H1 (cell line): ENCODE measurements at regions not wholly inside any gene's neighbourhood (a gene's known extent, or its start where the extent isn't known, plus 50 kb on each side); places are given as distances from the start of the nearest gene placed in this dataset.

Experiments used
- CTCF ChIA-PET: fragments of 300-600 bp; sonication (Branson Sonifier 250); formaldehyde crosslinking; loops from one replicate; lab custom pipeline; 2021; ENCODE audit not compliant: partially characterized antibody; lab: Charles Lee
- POLR2A ChIA-PET: fragments of 300-600 bp; sonication (Branson Sonifier 250); formaldehyde crosslinking; loops from one replicate; lab custom pipeline; 2021; ENCODE audit warnings: inconsistent platforms; ENCODE audit not compliant: partially characterized antibody; lab: Charles Lee
- DNase-seq, 2 experiments: peaks; one replicate each; pipeline versions ENCODE4 v3.0.0 to v3.0.0-alpha.2; 2010 to 2022; ENCODE audit warnings: low spot score in 2 of 2, low read depth in 1 of 2, mixed read lengths in 1 of 2
- FAIRE-seq: peaks from 2 replicates; lab custom pipeline; 2011; peaks lifted over from hg19 to GRCh38; lab: Jason Lieb, UNC
- H2AFZ ChIP-seq: 2 replicates; pipeline ENCODE4 v1.8.1; 2012; ENCODE audit warnings: low read length, inconsistent platforms
- H2AK5ac ChIP-seq: 2 replicates; pipeline ENCODE4 v1.6.1; 2013; ENCODE audit warnings: low read depth, low read length
- H2BK120ac ChIP-seq: replicated peaks from 2 replicates; pipeline ENCODE3; 2013; ENCODE audit warnings: low read depth, low read length, inconsistent platforms
- H2BK12ac ChIP-seq: 2 replicates; pipeline ENCODE4 v1.6.1; 2013; ENCODE audit warnings: low read depth, low read length
- H2BK15ac ChIP-seq: 2 replicates; pipeline ENCODE4 v1.6.1; 2013; ENCODE audit warnings: low read length
- H2BK20ac ChIP-seq: 2 replicates; pipeline ENCODE4 v1.6.1; 2013; ENCODE audit warnings: low read length
- H2BK5ac ChIP-seq: 2 replicates; pipeline ENCODE4 v1.6.1; 2013; ENCODE audit warnings: low read depth, low read length
- H3K14ac ChIP-seq: 2 replicates; pipeline ENCODE4 v1.6.1; 2013; ENCODE audit warnings: inconsistent platforms; ENCODE audit not compliant: insufficient read length
- H3K18ac ChIP-seq: 2 replicates; pipeline ENCODE4 v1.6.1; 2013; ENCODE audit warnings: low read length; ENCODE audit errors: extremely low read depth
- H3K23ac ChIP-seq: 2 replicates; pipeline ENCODE4 v1.6.1; 2013; ENCODE audit warnings: inconsistent platforms; ENCODE audit not compliant: insufficient read length
- H3K23me2 ChIP-seq: 2 replicates; pipeline ENCODE4 v1.6.1; 2013; ENCODE audit warnings: low read depth, low read length
- H3K27ac ChIP-seq: 2 replicates; pipeline ENCODE4 v1.6.1; 2011; ENCODE audit warnings: low read depth, low read length, inconsistent platforms
- H3K27me3 ChIP-seq, 4 experiments: replicated peaks in 1 of 4; 1 replicate in 1 of 4; 2 replicates in 3 of 4; pipeline versions ENCODE4 v1.6.1 to v1.8.1; 2011 to 2013; ENCODE audit warnings: low read length in 3 of 4, mild to moderate bottlenecking in 3 of 4, inconsistent platforms in 2 of 4, mixed read lengths in 2 of 4, moderate library complexity in 1 of 4; ENCODE audit not compliant: control insufficient read depth in 3 of 4, insufficient read depth in 3 of 4; ENCODE audit errors: extremely low read depth in 1 of 4
- H3K36me3 ChIP-seq, 4 experiments: 2 replicates each; pipeline versions ENCODE4 v1.6.1 to v1.8.1; 2011 to 2013; ENCODE audit warnings: mild to moderate bottlenecking in 4 of 4, low read length in 3 of 4, moderate library complexity in 2 of 4, control low read depth in 1 of 4, inconsistent platforms in 1 of 4; ENCODE audit not compliant: insufficient read depth in 4 of 4, control insufficient read depth in 2 of 4
- H3K4ac ChIP-seq: replicated peaks from 2 replicates; pipeline ENCODE3; 2013; ENCODE audit warnings: low read length, low read depth, mixed read lengths, inconsistent platforms; ENCODE audit not compliant: insufficient read length
- H3K4me1 ChIP-seq, 4 experiments: replicated peaks in 1 of 4; 1 replicate in 1 of 4; 2 replicates in 3 of 4; pipeline versions ENCODE4 v1.6.1 to v1.8.1; 2011 to 2013; ENCODE audit warnings: low read length in 3 of 4, inconsistent platforms in 2 of 4, mixed read lengths in 1 of 4; ENCODE audit not compliant: insufficient read depth in 4 of 4, control insufficient read depth in 3 of 4
- H3K4me2 ChIP-seq, 2 experiments: 2 replicates each; pipeline versions ENCODE4 v1.6.1 to v1.8.1; 2011 to 2013; ENCODE audit warnings: low read depth in 2 of 2, low read length in 2 of 2, control low read depth in 1 of 2, inconsistent platforms in 1 of 2, mild to moderate bottlenecking in 1 of 2; ENCODE audit not compliant: insufficient read depth in 1 of 2
- H3K4me3 ChIP-seq, 4 experiments: fragments of 200-600, 300-600 bp in 1 of 4; sonication (generic), shearing (Covaris generic), sonication (Bioruptor Twin) in 1 of 4; 2 replicates each; pipeline versions ENCODE4 v1.5.1 to v1.8.1; 2011 to 2016; ENCODE audit warnings: low read length in 4 of 4, low read depth in 3 of 4, control low read depth in 2 of 4, inconsistent platforms in 2 of 4, mild to moderate bottlenecking in 2 of 4, mixed read lengths in 1 of 4, moderate library complexity in 1 of 4; ENCODE audit not compliant: insufficient read depth in 2 of 4; ENCODE audit errors: extremely low read depth in 1 of 4
- H3K56ac ChIP-seq: replicated peaks from 2 replicates; pipeline ENCODE3; 2013; ENCODE audit warnings: low read depth, mild to moderate bottlenecking, mixed read lengths, low read length, inconsistent platforms; ENCODE audit not compliant: insufficient read length
- H3K79me1 ChIP-seq: 2 replicates; pipeline ENCODE4 v1.6.1; 2013; ENCODE audit warnings: low read depth, low read length, control low read depth
- H3K79me2 ChIP-seq, 2 experiments: 2 replicates each; pipeline versions ENCODE4 v1.6.1 to v1.8.1; 2012 to 2013; ENCODE audit warnings: low read length in 2 of 2, mild to moderate bottlenecking in 2 of 2, inconsistent platforms in 1 of 2; ENCODE audit not compliant: insufficient read depth in 2 of 2, control insufficient read depth in 1 of 2
- H3K9ac ChIP-seq, 4 experiments: replicated peaks in 1 of 4; 1 replicate in 1 of 4; 2 replicates in 3 of 4; pipeline versions ENCODE4 v1.6.1 to v1.8.1; 2011 to 2013; ENCODE audit warnings: low read depth in 3 of 4, low read length in 3 of 4, control low read depth in 2 of 4, mild to moderate bottlenecking in 2 of 4, moderate library complexity in 2 of 4, inconsistent platforms in 1 of 4; ENCODE audit errors: extremely low read depth in 1 of 4
- H3K9me3 ChIP-seq, 2 experiments: 2 replicates each; pipeline versions ENCODE4 v1.6.1 to v1.8.1; 2012 to 2013; ENCODE audit warnings: mild to moderate bottlenecking in 2 of 2, moderate library complexity in 2 of 2, control low read depth in 1 of 2, inconsistent platforms in 1 of 2, low read depth in 1 of 2, low read length in 1 of 2, mixed read lengths in 1 of 2; ENCODE audit not compliant: insufficient read depth in 2 of 2
- H4K20me1 ChIP-seq, 2 experiments: replicated peaks in 1 of 2; 2 replicates each; pipeline versions ENCODE3 to v1.8.1; 2011 to 2013; ENCODE audit warnings: inconsistent platforms in 2 of 2, low read length in 2 of 2, mild to moderate bottlenecking in 1 of 2; ENCODE audit not compliant: insufficient read depth in 2 of 2, control insufficient read depth in 1 of 2
- H4K5ac ChIP-seq: 2 replicates; pipeline ENCODE4 v1.6.1; 2013; ENCODE audit warnings: low read length, low read depth, mixed read lengths, inconsistent platforms; ENCODE audit not compliant: insufficient read length
- H4K8ac ChIP-seq: 2 replicates; pipeline ENCODE4 v1.8.0; 2013; ENCODE audit warnings: mild to moderate bottlenecking, moderate library complexity, low read length, inconsistent platforms; ENCODE audit not compliant: insufficient read depth; ENCODE audit errors: extremely low read depth
- H4K91ac ChIP-seq: replicated peaks from 2 replicates; pipeline ENCODE3; 2013; ENCODE audit warnings: low read length, mixed read lengths, inconsistent platforms; ENCODE audit not compliant: insufficient read length
- CBX5 ChIP-seq: fragments of 300-800, 300-1000 bp; sonication (generic); IDR thresholded peaks from 2 replicates; pipeline ENCODE4 v1.7.1; 2016; ENCODE audit warnings: antibody characterized with exemption, low read length, low read depth
- CEBPB ChIP-seq: IDR thresholded peaks from 2 replicates; pipeline ENCODE4 v1.6.1; 2012; ENCODE audit warnings: low read depth, low read length
- CHD1 ChIP-seq: IDR thresholded peaks from 2 replicates; pipeline ENCODE4 v1.6.1; 2012; ENCODE audit warnings: low read depth, low read length, improper control_type of control experiment
- KDM4A ChIP-seq: IDR thresholded peaks from one replicate; pipeline ENCODE4 v1.7.1; 2012; ENCODE audit warnings: low read depth, mild to moderate bottlenecking, moderate library complexity, low read length, inconsistent platforms; ENCODE audit not compliant: severe bottlenecking
- MAFK ChIP-seq: IDR thresholded peaks from 2 replicates; pipeline ENCODE4 v1.6.1; 2012; ENCODE audit warnings: low read depth, mild to moderate bottlenecking, improper control_type of control experiment, low read length
- PHF8 ChIP-seq: fragments of 200-600 bp; sonication (generic); conservative IDR thresholded peaks from 2 replicates; pipeline ENCODE4 v1.7.1; 2012; ENCODE audit warnings: low read depth, mild to moderate bottlenecking, inconsistent platforms, low read length, moderate library complexity
- POU5F1 ChIP-seq: IDR thresholded peaks from 2 replicates; pipeline ENCODE4 v1.6.1; 2011; ENCODE audit warnings: low read depth, mild to moderate bottlenecking, low read length, moderate library complexity
- RAD21 ChIP-seq, 2 experiments: IDR thresholded peaks in 1 of 2; conservative IDR thresholded peaks in 1 of 2; 2 replicates each; pipeline ENCODE4 v1.6.1; 2011; ENCODE audit warnings: low read depth in 2 of 2, low read length in 2 of 2, improper control_type of control experiment in 1 of 2, inconsistent platforms in 1 of 2, mild to moderate bottlenecking in 1 of 2, moderate library complexity in 1 of 2
- RBBP5 ChIP-seq: IDR thresholded peaks from 2 replicates; pipeline ENCODE4 v1.7.1; 2012; ENCODE audit warnings: low read depth, mild to moderate bottlenecking, inconsistent platforms, low read length, moderate library complexity, borderline replicate concordance
- RXRA ChIP-seq: IDR thresholded peaks from 2 replicates; pipeline ENCODE4 v1.6.1; 2011; ENCODE audit warnings: low read depth, mild to moderate bottlenecking, low read length, moderate library complexity; ENCODE audit not compliant: insufficient read depth
- SAP30 ChIP-seq: fragments of 300-600 bp; sonication (generic); IDR thresholded peaks from 2 replicates; pipeline ENCODE4 v1.7.1; 2012; ENCODE audit warnings: low read length, moderate library complexity, mild to moderate bottlenecking, inconsistent platforms; ENCODE audit not compliant: insufficient read depth, insufficient replicate concordance
- SIN3A ChIP-seq, 2 experiments: IDR thresholded peaks in 1 of 2; conservative IDR thresholded peaks in 1 of 2; 2 replicates each; pipeline ENCODE4 v1.6.1; 2011 to 2012; ENCODE audit warnings: low read length in 2 of 2, improper control_type of control experiment in 1 of 2, low read depth in 1 of 2, mild to moderate bottlenecking in 1 of 2
- SP1 ChIP-seq: IDR thresholded peaks from 2 replicates; pipeline ENCODE4 v1.6.1; 2011; ENCODE audit warnings: low read depth, low read length
- TAF1 ChIP-seq: IDR thresholded peaks from 2 replicates; pipeline ENCODE4 v1.6.1; 2011; ENCODE audit warnings: mild to moderate bottlenecking, low read depth, low read length
- TCF12 ChIP-seq: IDR thresholded peaks from 2 replicates; pipeline ENCODE4 v1.6.1; 2011; ENCODE audit warnings: low read depth, mild to moderate bottlenecking, low read length

DNA sequence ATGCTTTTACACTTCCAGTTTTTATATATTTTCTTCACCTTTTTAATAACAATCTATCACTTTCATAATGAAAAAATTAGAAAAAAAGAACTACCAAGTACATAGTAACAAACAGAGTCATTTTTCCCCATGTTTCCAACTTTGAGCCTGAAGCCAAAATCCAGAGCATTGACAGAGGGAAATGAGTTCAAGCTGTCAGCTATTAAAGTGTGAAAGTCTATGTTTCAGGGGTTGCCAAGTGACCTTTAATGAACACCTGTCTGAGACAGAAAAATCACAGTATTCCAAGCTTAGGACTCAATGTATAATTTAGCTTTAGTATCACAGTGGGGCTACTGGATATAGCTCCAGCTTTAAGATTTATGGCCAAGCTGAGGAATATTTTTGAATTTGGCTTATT, 128.3 kb upstream of the GADL1 start:
- Histone ChIP-seq H2AFZ (no peak overlapping the region), H3K4me3 (no peak overlapping the region), H2BK5ac (no peak overlapping the region), H2BK12ac (no peak overlapping the region), H3K4me2 (no peak overlapping the region), H3K9me3 (peaks cover 0 to 5% of the 10 kb centered on the region in 2 experiments; a peak in 1 of 4 replicates), H4K8ac (no peak overlapping the region), H3K27ac (no peak overlapping the region), H3K14ac (no peak overlapping the region), H4K5ac (no peak overlapping the region), H3K18ac (no peak overlapping the region), H2BK15ac (no peak overlapping the region), H3K4me1 (no peaks in the 10 kb centered on the region), H3K36me3 (no peaks in the 10 kb centered on the region), H3K4ac (no peak overlapping the region), H2BK120ac (no peak overlapping the region), H3K23me2 (no peaks in the 10 kb centered on the region; the same call in 1 of the 2 replicates), H2AK5ac (no peak overlapping the region), H3K23ac (no peak overlapping the region), H3K79me2 (no peaks in the 10 kb centered on the region), H3K79me1 (no peaks in the 10 kb centered on the region), H3K9ac (no peak overlapping the region), H4K20me1 (no peaks in the 10 kb centered on the region), H2BK20ac (no peak overlapping the region), H4K91ac (no peak overlapping the region), H3K27me3 (no peaks in the 10 kb centered on the region), H3K56ac (no peak overlapping the region)
- no peak for TF ChIP-seq CEBPB
- TF ChIP-seq MAFK, result no peak
- no peak for TF ChIP-seq TAF1
- no peak for TF ChIP-seq PHF8
- TF ChIP-seq SIN3A (conservative IDR thresholded peaks at IDR 0.05 in 1 of 2, IDR thresholded peaks at IDR 0.05 in 1 of 2; ENCODE audit: low read depth in 1 of 2, low read length in 2 of 2), result no peak
- TF ChIP-seq KDM4A, result no peak
- TF ChIP-seq SP1, result no peak
- no peak for TF ChIP-seq RXRA
- TF ChIP-seq TCF12, result no peak
- no peak for TF ChIP-seq POU5F1
- no peak for TF ChIP-seq CHD1
- no peak for TF ChIP-seq CBX5
- no peak for TF ChIP-seq RBBP5
- TF ChIP-seq RAD21 (IDR thresholded peaks at IDR 0.05 in 1 of 2, conservative IDR thresholded peaks at IDR 0.05 in 1 of 2; ENCODE audit: low read depth in 2 of 2, low read length in 2 of 2), result no peak
- no peak for TF ChIP-seq SAP30
- CTCF ChIA-PET, result interaction anchor here (1.4 kb wide), 1 partner anchor 51 kb away, joined by 3 read pairs; no protein-coding TSS in a partner anchor
- POLR2A ChIA-PET, result no interaction called here
- FAIRE-seq (no peak), DNase-seq (no peak)
